ENCODE measurements at regions not wholly inside any gene's neighbourhood (a gene's known extent, or its start where the extent isn't known, plus 50 kb on each side); places are given as distances from the start of the nearest gene placed in this dataset.
"Not testable (repeated sequence)": the region's sequence is repeated elsewhere in the genome, so short reads cannot be mapped to it uniquely, and the experiment has no call there.

DNA sequence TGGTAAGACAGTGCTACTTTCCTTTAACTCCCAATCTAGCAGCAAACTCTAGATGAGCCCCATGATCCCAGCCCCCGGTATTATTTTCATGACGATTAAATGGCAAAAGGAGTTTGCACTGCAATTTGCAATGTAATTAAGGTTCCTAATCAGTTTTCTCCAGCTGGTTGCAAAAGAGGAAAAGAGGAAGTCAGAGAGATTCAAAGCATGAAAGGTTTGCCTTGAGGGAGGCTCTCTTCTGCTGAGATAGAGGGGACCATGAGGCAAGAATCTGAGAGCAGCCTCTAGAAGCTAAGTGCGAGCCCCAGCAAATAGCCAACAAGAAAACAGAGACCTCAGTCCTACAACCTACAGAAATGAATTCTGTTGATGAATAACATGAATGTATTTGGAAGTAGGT is 527.1 kb downstream of the UQCRFS1 start:
- Histone ChIP-seq H3K79me2 (ENCODE audit: control insufficient read depth, insufficient read depth, low read length) (no peaks in the 10 kb centered on the region), H3K9me1 (replicated peaks; ENCODE audit: control insufficient read depth, extremely low read depth, insufficient read depth, low read length) (no peaks in the 10 kb centered on the region), H4K20me1 (replicated peaks; ENCODE audit: control insufficient read depth, extremely low read depth, insufficient read depth, low read length) (no peaks in the 10 kb centered on the region), H3K36me3 (ENCODE audit: control insufficient read depth in 2 of 2, extremely low read depth in 1 of 2, insufficient read depth in 2 of 2, low read length in 2 of 2) (no peaks in the 10 kb centered on the region), H3K4me2 (ENCODE audit: insufficient read depth, low read length) (no peak overlapping the region), H3K4me1 (ENCODE audit: control insufficient read depth, extremely low read depth, insufficient read depth, low read length) (no peaks in the 10 kb centered on the region), H3K4me3 (replicated peaks in 1 of 3; ENCODE audit: insufficient read depth in 1 of 3, low read depth in 1 of 3, low read length in 3 of 3) (no peak overlapping the region), H3K27ac (ENCODE audit: insufficient read depth, low read depth, low read length) (no peak overlapping the region), H3K9me3 (replicated peaks; ENCODE audit: control insufficient read depth, insufficient read depth, low read length) (no peaks in the 10 kb centered on the region), H3K27me3 (ENCODE audit: control insufficient read depth in 2 of 2, insufficient read depth in 2 of 2, low read length in 2 of 2) (no peaks in the 10 kb centered on the region), H3K9ac (replicated peaks; ENCODE audit: extremely low read depth, insufficient read depth, low read length) (no peak overlapping the region), H2AFZ (ENCODE audit: low read depth, low read length) (no peak overlapping the region)
- intact Hi-C loops (cut with micrococcal nuclease) (no loop called here), dilution Hi-C loops (cut with MboI; ENCODE audit: extremely low pct_ligation_motif_present, low sequenced_read_pairs) (no loop called here)
- no peak for DNase-seq (ENCODE audit: low read depth, low spot score)
- BruUV-seq (replicated peaks): no TSS peak
- POLR2A ChIA-PET: no interaction called here
- TF ChIP-seq POLR2A (IDR thresholded peaks at IDR 0.05; ENCODE audit: low read depth, low read length) (no peak), POLR2AphosphoS5 (IDR thresholded peaks at IDR 0.05; ENCODE audit: insufficient read depth, low read depth, low read length) (no peak)
- FAIRE-seq: no peak
- CTCF ChIA-PET: no interaction called here

DNA sequence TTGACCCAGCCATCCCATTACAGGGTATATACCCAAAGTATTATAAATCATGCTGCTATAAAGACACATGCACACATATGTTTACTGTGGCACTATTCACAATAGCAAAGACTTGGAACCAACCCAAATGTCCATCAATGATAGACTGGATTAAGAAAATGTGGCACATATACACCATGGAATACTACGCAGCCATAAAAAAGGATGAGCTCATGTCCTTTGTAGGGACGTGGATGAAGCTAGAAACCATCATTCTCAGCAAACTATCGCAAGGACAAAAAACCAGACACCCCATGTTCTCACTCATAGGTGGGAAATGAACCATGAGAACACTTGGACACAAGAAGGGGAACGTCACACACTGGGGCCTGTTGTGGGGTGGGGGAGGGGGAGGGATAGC is 527.9 kb downstream of the UQCRFS1 start:
- BruUV-seq (replicated peaks); CTCF ChIA-PET; FAIRE-seq: not testable (repeated sequence)

DNA sequence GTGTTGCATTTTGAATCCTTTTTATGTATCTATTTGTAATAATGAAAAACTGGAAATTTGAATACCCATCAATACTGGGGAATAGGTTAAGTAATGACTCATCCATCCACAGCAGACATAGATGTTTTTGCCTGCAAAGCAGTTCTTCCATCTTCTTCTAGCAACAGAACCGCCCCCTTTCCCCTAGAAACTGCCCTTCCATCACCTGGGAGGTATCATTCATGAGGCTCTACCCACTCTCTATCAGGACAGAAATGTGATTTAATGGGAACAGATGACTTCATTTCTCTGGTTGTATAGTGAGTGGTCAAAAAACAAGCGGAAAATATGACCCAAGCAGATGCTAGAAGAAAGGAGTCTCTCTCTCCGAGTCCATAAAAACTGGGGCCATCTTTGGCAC is 532.8 kb downstream of the UQCRFS1 start:
- Histone ChIP-seq H4K20me1 (replicated peaks; ENCODE audit: control insufficient read depth, extremely low read depth, insufficient read depth, low read length) (no peaks in the 10 kb centered on the region), H3K79me2 (ENCODE audit: control insufficient read depth, insufficient read depth, low read length) (no peaks in the 10 kb centered on the region), H3K4me2 (ENCODE audit: insufficient read depth, low read length) (no peak overlapping the region), H2AFZ (ENCODE audit: low read depth, low read length) (no peak overlapping the region), H3K9me3 (replicated peaks; ENCODE audit: control insufficient read depth, insufficient read depth, low read length) (no peaks in the 10 kb centered on the region), H3K27ac (ENCODE audit: insufficient read depth, low read depth, low read length) (no peak overlapping the region), H3K9me1 (replicated peaks; ENCODE audit: control insufficient read depth, extremely low read depth, insufficient read depth, low read length) (no peaks in the 10 kb centered on the region), H3K4me1 (ENCODE audit: control insufficient read depth, extremely low read depth, insufficient read depth, low read length) (no peaks in the 10 kb centered on the region), H3K27me3 (ENCODE audit: control insufficient read depth in 2 of 2, insufficient read depth in 2 of 2, low read length in 2 of 2) (no peaks in the 10 kb centered on the region), H3K9ac (replicated peaks; ENCODE audit: extremely low read depth, insufficient read depth, low read length) (no peak overlapping the region), H3K4me3 (replicated peaks in 1 of 3; ENCODE audit: insufficient read depth in 1 of 3, low read depth in 1 of 3, low read length in 3 of 3) (no peak overlapping the region), H3K36me3 (ENCODE audit: control insufficient read depth in 2 of 2, extremely low read depth in 1 of 2, insufficient read depth in 2 of 2, low read length in 2 of 2) (no peaks in the 10 kb centered on the region)
- CTCF ChIA-PET: no interaction called here
- dilution Hi-C loops (cut with MboI; ENCODE audit: extremely low pct_ligation_motif_present, low sequenced_read_pairs) (no loop called here), intact Hi-C loops (cut with micrococcal nuclease) (no loop called here)
- FAIRE-seq (no peak), DNase-seq (ENCODE audit: low read depth, low spot score) (no peak)
- no peak for TF ChIP-seq MYC (IDR thresholded peaks at IDR 0.05; ENCODE audit: low read depth, low read length)
- TF ChIP-seq, protein P1, sequence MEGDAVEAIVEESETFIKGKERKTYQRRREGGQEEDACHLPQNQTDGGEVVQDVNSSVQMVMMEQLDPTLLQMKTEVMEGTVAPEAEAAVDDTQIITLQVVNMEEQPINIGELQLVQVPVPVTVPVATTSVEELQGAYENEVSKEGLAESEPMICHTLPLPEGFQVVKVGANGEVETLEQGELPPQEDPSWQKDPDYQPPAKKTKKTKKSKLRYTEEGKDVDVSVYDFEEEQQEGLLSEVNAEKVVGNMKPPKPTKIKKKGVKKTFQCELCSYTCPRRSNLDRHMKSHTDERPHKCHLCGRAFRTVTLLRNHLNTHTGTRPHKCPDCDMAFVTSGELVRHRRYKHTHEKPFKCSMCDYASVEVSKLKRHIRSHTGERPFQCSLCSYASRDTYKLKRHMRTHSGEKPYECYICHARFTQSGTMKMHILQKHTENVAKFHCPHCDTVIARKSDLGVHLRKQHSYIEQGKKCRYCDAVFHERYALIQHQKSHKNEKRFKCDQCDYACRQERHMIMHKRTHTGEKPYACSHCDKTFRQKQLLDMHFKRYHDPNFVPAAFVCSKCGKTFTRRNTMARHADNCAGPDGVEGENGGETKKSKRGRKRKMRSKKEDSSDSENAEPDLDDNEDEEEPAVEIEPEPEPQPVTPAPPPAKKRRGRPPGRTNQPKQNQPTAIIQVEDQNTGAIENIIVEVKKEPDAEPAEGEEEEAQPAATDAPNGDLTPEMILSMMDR (IDR thresholded peaks at IDR 0.05; ENCODE audit: extremely low read depth in 1 of 2, insufficient read depth in 1 of 2, low read depth in 1 of 2, low read length in 2 of 2): no peak
- TF ChIP-seq POLR2A (IDR thresholded peaks at IDR 0.05; ENCODE audit: low read depth, low read length): no peak
- no peak for TF ChIP-seq EZH2 (IDR thresholded peaks at IDR 0.05; ENCODE audit: borderline replicate concordance, low read depth, low read length, severe bottlenecking)
- TF ChIP-seq GATA2 (IDR thresholded peaks at IDR 0.05; ENCODE audit: insufficient read depth, insufficient read length, low read depth, low read length): no peak
- TF ChIP-seq FOS (IDR thresholded peaks at IDR 0.05; ENCODE audit: borderline replicate concordance, insufficient read depth, low read length): no peak
- no peak for TF ChIP-seq JUN (IDR thresholded peaks at IDR 0.05; ENCODE audit: borderline replicate concordance, insufficient read depth, insufficient read length, low read depth)
- TF ChIP-seq, protein P2, sequence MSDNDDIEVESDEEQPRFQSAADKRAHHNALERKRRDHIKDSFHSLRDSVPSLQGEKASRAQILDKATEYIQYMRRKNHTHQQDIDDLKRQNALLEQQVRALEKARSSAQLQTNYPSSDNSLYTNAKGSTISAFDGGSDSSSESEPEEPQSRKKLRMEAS (IDR thresholded peaks at IDR 0.05; ENCODE audit: insufficient read depth, insufficient read length): no peak
- TF ChIP-seq POLR2AphosphoS5 (IDR thresholded peaks at IDR 0.05; ENCODE audit: insufficient read depth, low read depth, low read length): no peak
- BruUV-seq (replicated peaks): no TSS peak
- POLR2A ChIA-PET: no interaction called here

More for the DNA sequence above, 527.9 kb downstream of the UQCRFS1 start:
- POLR2A ChIA-PET; H3K36me3 ChIP-seq (ENCODE audit: control insufficient read depth in 2 of 2, extremely low read depth in 1 of 2, insufficient read depth in 2 of 2, low read length in 2 of 2); H3K9me1 ChIP-seq (replicated peaks; ENCODE audit: control insufficient read depth, extremely low read depth, insufficient read depth, low read length); H3K79me2 ChIP-seq (ENCODE audit: control insufficient read depth, insufficient read depth, low read length); H3K9me3 ChIP-seq (replicated peaks; ENCODE audit: control insufficient read depth, insufficient read depth, low read length); intact Hi-C loops (cut with micrococcal nuclease); H3K27me3 ChIP-seq (ENCODE audit: control insufficient read depth in 2 of 2, insufficient read depth in 2 of 2, low read length in 2 of 2); DNase-seq (ENCODE audit: low read depth, low spot score); H2AFZ ChIP-seq (ENCODE audit: low read depth, low read length); H3K9ac ChIP-seq (replicated peaks; ENCODE audit: extremely low read depth, insufficient read depth, low read length); H4K20me1 ChIP-seq (replicated peaks; ENCODE audit: control insufficient read depth, extremely low read depth, insufficient read depth, low read length); H3K4me1 ChIP-seq (ENCODE audit: control insufficient read depth, extremely low read depth, insufficient read depth, low read length); dilution Hi-C loops (cut with MboI; ENCODE audit: extremely low pct_ligation_motif_present, low sequenced_read_pairs); H3K4me3 ChIP-seq (replicated peaks in 1 of 3; ENCODE audit: insufficient read depth in 1 of 3, low read depth in 1 of 3, low read length in 3 of 3); H3K27ac ChIP-seq (ENCODE audit: insufficient read depth, low read depth, low read length); H3K4me2 ChIP-seq (ENCODE audit: insufficient read depth, low read length): not testable (repeated sequence)

Data from endothelial cell of umbilical vein (primary cell).